Stomach (tissue), 4 donors: ENCODE measurements at regions not wholly inside any gene's neighbourhood (a gene's known extent, or its start where the extent isn't known, plus 50 kb on each side); places are given as distances from the start of the nearest gene placed in this dataset.

Experiments used
- EP300 ChIP-seq: sonication (generic); formaldehyde crosslinking; IDR thresholded peaks from one replicate; pipeline ENCODE4 v1.6.1; 2017; ENCODE audit warnings: antibody characterized with exemption
- POLR2A ChIP-seq, 4 donors: fragments of 450-650 bp; IDR thresholded peaks; one replicate each; pipeline ENCODE4 v1.6.1; 2016; ENCODE audit warnings: antibody characterized with exemption in 4 of 4, control low read depth in 2 of 4, mild to moderate bottlenecking in 1 of 4, moderate library complexity in 1 of 4
- TF ChIP-seq, protein P1 (sequence below), 7 experiments: fragments of 450-650 bp in 4 of 7; fragments of 200-600 bp in 3 of 7; sonication (generic) in 3 of 7; IDR thresholded peaks; one replicate each; pipeline ENCODE4 v1.5.1; 2016 to 2019; ENCODE audit warnings: antibody characterized with exemption in 7 of 7, control low read depth in 2 of 7, mild to moderate bottlenecking in 1 of 7

DNA sequence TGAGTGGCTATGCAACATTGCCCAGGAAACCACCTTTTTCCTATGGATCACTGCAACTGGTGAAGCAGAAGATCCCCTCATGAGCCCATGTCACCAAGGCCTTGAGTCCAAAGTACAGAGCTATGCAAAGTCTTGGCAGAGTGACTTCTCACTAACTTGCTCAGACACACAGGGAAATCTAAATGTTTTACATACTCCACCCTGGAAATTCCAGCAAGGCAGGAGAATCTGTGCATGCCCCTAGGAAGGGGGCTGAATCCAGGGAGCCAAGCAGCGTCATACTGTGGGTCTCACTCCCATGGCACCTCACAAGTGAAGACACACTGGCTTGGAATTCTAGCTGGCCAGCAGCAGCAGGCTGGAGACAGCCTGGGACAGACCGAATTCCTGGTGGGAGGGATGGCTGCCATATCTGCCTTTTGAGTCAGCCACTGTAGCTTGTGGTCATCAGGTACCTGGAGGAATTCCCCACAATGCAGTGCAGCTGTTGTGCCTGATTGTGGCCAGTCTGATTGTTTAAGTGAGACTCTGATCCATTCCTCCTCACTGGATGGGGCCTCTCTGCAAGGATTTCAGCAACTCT lies 1817.4 kb downstream of the SUCLG1 start:
- TF ChIP-seq, protein P1, sequence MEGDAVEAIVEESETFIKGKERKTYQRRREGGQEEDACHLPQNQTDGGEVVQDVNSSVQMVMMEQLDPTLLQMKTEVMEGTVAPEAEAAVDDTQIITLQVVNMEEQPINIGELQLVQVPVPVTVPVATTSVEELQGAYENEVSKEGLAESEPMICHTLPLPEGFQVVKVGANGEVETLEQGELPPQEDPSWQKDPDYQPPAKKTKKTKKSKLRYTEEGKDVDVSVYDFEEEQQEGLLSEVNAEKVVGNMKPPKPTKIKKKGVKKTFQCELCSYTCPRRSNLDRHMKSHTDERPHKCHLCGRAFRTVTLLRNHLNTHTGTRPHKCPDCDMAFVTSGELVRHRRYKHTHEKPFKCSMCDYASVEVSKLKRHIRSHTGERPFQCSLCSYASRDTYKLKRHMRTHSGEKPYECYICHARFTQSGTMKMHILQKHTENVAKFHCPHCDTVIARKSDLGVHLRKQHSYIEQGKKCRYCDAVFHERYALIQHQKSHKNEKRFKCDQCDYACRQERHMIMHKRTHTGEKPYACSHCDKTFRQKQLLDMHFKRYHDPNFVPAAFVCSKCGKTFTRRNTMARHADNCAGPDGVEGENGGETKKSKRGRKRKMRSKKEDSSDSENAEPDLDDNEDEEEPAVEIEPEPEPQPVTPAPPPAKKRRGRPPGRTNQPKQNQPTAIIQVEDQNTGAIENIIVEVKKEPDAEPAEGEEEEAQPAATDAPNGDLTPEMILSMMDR (IDR thresholded peaks at IDR 0.05): no peak
- no peak for TF ChIP-seq POLR2A (IDR thresholded peaks at IDR 0.05)
- no peak for TF ChIP-seq EP300
